GM12892 (cell line): ENCODE measurements at regions not wholly inside any gene's neighbourhood (a gene's known extent, or its start where the extent isn't known, plus 50 kb on each side); places are given as distances from the start of the nearest gene placed in this dataset.
"Not testable (repeated sequence)": the region's sequence is repeated elsewhere in the genome, so short reads cannot be mapped to it uniquely, and the experiment has no call there.

Experiments
- POLR2A ChIP-seq: IDR thresholded peaks from 2 replicates; pipeline ENCODE4 v1.6.1; 2011; ENCODE audit warnings: low read depth, low read length, control low read depth
- POLR2AphosphoS5 ChIP-seq: IDR thresholded peaks from 2 replicates; pipeline ENCODE4 v1.6.1; 2011; ENCODE audit warnings: low read depth, low read length, control low read depth
- TAF1 ChIP-seq: IDR thresholded peaks from 2 replicates; pipeline ENCODE4 v1.6.1; 2011; ENCODE audit warnings: low read depth, mild to moderate bottlenecking, control low read depth, low read length, borderline replicate concordance

DNA sequence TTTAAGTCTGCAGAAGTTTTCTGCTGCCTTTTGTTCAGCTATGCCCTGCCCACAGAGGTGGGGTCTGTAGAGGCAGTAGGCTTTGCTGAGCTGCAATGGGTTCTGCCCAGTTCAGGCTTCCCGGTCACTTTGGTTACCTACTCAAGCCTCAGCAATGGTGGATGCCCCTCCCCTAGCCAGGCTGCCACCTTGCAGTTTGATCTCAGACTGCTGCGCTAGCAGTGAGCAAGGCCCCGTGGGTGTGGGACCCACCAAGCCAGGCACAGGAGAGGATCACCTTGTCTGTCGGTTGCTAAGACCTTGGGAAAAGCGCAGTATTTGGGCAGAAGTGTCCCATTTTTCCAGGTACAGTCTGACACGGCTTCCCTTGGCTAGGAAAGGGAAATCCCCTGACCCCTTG is 74.5 kb upstream of the WARS2 start:
- not testable (repeated sequence) for TF ChIP-seq POLR2A, POLR2AphosphoS5, TAF1
